ENCODE measurements at regions not wholly inside any gene's neighbourhood (a gene's known extent, or its start where the extent isn't known, plus 50 kb on each side); places are given as distances from the start of the nearest gene placed in this dataset.

DNA sequence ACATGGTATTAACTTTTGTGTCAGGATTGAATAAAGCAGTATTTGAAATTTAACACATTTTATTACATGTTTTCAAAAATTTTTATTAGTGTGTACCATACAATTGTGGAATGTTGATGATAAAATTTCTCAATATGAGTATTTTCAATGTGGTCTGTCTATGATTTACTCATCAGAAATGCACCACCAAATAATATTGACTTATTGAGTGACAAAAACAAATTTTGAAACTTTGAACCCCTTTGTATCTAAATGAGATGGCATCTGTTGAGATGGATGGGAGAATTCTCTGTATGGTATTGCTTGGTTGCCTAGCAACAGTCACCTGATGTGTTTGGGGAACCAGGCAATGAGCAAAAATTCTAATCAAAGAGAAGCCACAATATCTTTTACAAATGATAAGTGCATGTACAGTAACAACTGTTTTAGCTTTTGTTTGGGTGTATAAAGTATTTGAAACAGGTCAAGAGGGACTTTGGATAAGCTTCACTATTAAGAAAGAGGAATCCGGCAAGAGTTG is 400.1 kb downstream of the CCDC85A start:
- Histone ChIP-seq H3K27ac (ENCODE audit: low read length) (no peak overlapping the region), H3K27me3 (ENCODE audit: control insufficient read depth, insufficient read depth, low read length) (no peaks in the 10 kb centered on the region), H3K36me3 (ENCODE audit: control insufficient read depth, insufficient read depth, low read length) (no peaks in the 10 kb centered on the region), H3K4me1 (ENCODE audit: control insufficient read depth, insufficient read depth, low read length) (no peaks in the 10 kb centered on the region), H3K4me3 (ENCODE audit: low read depth in 2 of 2, low read length in 2 of 2) (no peak overlapping the region), H3K9me3 (ENCODE audit: control insufficient read depth, insufficient read depth, low read depth, low read length) (no peaks in the 10 kb centered on the region)
- BruUV-seq (replicated peaks) = no TSS peak
- ATAC-seq = no peak
- in situ Hi-C loops (cut with HindIII; ENCODE audit: low pct_unique_long_range_greater_than_20kb, low sequenced_read_pairs) (no loop called here), intact Hi-C loops (cut with micrococcal nuclease; ENCODE audit: unreplicated experiment) (no loop called here)
- ChIA-PET POLR2A (no interaction called here), CTCF (no interaction called here)
- DNase-seq (ENCODE audit: low read depth, low spot score) = no peak
- no peak for TF ChIP-seq POLR2AphosphoS5 (IDR thresholded peaks at IDR 0.05; ENCODE audit: low read depth, low read length)
- TF ChIP-seq, protein P1, sequence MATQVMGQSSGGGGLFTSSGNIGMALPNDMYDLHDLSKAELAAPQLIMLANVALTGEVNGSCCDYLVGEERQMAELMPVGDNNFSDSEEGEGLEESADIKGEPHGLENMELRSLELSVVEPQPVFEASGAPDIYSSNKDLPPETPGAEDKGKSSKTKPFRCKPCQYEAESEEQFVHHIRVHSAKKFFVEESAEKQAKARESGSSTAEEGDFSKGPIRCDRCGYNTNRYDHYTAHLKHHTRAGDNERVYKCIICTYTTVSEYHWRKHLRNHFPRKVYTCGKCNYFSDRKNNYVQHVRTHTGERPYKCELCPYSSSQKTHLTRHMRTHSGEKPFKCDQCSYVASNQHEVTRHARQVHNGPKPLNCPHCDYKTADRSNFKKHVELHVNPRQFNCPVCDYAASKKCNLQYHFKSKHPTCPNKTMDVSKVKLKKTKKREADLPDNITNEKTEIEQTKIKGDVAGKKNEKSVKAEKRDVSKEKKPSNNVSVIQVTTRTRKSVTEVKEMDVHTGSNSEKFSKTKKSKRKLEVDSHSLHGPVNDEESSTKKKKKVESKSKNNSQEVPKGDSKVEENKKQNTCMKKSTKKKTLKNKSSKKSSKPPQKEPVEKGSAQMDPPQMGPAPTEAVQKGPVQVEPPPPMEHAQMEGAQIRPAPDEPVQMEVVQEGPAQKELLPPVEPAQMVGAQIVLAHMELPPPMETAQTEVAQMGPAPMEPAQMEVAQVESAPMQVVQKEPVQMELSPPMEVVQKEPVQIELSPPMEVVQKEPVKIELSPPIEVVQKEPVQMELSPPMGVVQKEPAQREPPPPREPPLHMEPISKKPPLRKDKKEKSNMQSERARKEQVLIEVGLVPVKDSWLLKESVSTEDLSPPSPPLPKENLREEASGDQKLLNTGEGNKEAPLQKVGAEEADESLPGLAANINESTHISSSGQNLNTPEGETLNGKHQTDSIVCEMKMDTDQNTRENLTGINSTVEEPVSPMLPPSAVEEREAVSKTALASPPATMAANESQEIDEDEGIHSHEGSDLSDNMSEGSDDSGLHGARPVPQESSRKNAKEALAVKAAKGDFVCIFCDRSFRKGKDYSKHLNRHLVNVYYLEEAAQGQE (IDR thresholded peaks at IDR 0.05; ENCODE audit: insufficient read depth in 1 of 2, low read depth in 2 of 2, low read length in 1 of 2) = no peak
- no peak for TF ChIP-seq TCF7L2 (IDR thresholded peaks at IDR 0.05; ENCODE audit: low read depth, low read length)
- TF ChIP-seq SIN3A (IDR thresholded peaks at IDR 0.05; ENCODE audit: borderline replicate concordance, insufficient read depth, low read depth, low read length) = no peak
- TF ChIP-seq, protein P2, sequence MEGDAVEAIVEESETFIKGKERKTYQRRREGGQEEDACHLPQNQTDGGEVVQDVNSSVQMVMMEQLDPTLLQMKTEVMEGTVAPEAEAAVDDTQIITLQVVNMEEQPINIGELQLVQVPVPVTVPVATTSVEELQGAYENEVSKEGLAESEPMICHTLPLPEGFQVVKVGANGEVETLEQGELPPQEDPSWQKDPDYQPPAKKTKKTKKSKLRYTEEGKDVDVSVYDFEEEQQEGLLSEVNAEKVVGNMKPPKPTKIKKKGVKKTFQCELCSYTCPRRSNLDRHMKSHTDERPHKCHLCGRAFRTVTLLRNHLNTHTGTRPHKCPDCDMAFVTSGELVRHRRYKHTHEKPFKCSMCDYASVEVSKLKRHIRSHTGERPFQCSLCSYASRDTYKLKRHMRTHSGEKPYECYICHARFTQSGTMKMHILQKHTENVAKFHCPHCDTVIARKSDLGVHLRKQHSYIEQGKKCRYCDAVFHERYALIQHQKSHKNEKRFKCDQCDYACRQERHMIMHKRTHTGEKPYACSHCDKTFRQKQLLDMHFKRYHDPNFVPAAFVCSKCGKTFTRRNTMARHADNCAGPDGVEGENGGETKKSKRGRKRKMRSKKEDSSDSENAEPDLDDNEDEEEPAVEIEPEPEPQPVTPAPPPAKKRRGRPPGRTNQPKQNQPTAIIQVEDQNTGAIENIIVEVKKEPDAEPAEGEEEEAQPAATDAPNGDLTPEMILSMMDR (IDR thresholded peaks at IDR 0.05) = no peak

DNA sequence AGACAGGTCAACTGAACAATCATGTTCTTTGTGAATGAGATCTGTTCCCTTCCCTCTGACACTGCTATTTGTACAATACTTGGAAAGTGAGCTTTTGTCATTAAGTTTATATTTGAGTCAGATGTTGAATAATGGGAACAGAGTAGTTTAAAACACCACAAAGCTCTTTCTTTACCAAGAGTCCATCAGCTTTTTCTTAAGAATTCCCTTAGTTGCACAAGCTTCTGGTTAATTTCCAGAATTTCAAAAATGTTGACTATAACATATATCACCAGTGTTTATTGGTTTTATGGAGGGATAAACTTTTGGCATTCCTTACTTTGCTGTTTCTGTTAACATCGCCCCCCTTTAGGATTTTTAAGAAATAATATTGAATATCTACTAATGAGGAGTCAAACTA is 403.7 kb downstream of the CCDC85A start:
- BruUV-seq (replicated peaks) = no TSS peak
- Histone ChIP-seq H3K4me3 (ENCODE audit: low read depth in 2 of 2, low read length in 2 of 2) (no peak overlapping the region), H3K9me3 (ENCODE audit: control insufficient read depth, insufficient read depth, low read depth, low read length) (no peaks in the 10 kb centered on the region), H3K36me3 (ENCODE audit: control insufficient read depth, insufficient read depth, low read length) (no peaks in the 10 kb centered on the region), H3K4me1 (ENCODE audit: control insufficient read depth, insufficient read depth, low read length) (no peaks in the 10 kb centered on the region), H3K27me3 (ENCODE audit: control insufficient read depth, insufficient read depth, low read length) (no peaks in the 10 kb centered on the region), H3K27ac (ENCODE audit: low read length) (no peak overlapping the region)
- in situ Hi-C loops (cut with HindIII; ENCODE audit: low pct_unique_long_range_greater_than_20kb, low sequenced_read_pairs) = no loop called here
- TF ChIP-seq SIN3A (IDR thresholded peaks at IDR 0.05; ENCODE audit: borderline replicate concordance, insufficient read depth, low read depth, low read length) (no peak), POLR2AphosphoS5 (IDR thresholded peaks at IDR 0.05; ENCODE audit: low read depth, low read length) (no peak), TCF7L2 (IDR thresholded peaks at IDR 0.05; ENCODE audit: low read depth, low read length) (no peak)
- TF ChIP-seq, protein P1 (IDR thresholded peaks at IDR 0.05; ENCODE audit: insufficient read depth in 1 of 2, low read depth in 2 of 2, low read length in 1 of 2) = no peak
- TF ChIP-seq, protein P2 (IDR thresholded peaks at IDR 0.05) = no peak
- DNase-seq (ENCODE audit: low read depth, low spot score) = no peak
- CTCF ChIA-PET = no interaction called here
- POLR2A ChIA-PET = no interaction called here
- no peak for ATAC-seq
- intact Hi-C loops (cut with micrococcal nuclease; ENCODE audit: unreplicated experiment) = no loop called here

Measured in Panc1 (cell line).